ENCODE measurements at regions not wholly inside any gene's neighbourhood (a gene's known extent, or its start where the extent isn't known, plus 50 kb on each side); places are given as distances from the start of the nearest gene placed in this dataset.

GRCh38 chr4:156672492-156673305 is 298.9 kb downstream of the PDGFC start:
- Histone ChIP-seq H3K27ac (no peak overlapping the region), H3K4me3 (no peak overlapping the region), H3K9me3 (replicated peaks) (no peaks in the 10 kb centered on the region)

GRCh38 chr4:156665780-156666366 is 305.7 kb downstream of the PDGFC start:
- Histone ChIP-seq H3K4me3 (no peak overlapping the region), H3K9me3 (replicated peaks) (no peaks in the 10 kb centered on the region), H3K4me1 (replicated peaks) (no peaks in the 10 kb centered on the region), H3K36me3 (no peaks in the 10 kb centered on the region), H3K27ac (no peak overlapping the region), H3K27me3 (replicated peaks) (no peaks in the 10 kb centered on the region)
- DNase-seq (ENCODE audit: low read depth in 1 of 2, low spot score in 2 of 2) = no peak

More at GRCh38 chr4:156672492-156673305, 298.9 kb downstream of the PDGFC start:
- no peaks in the 10 kb centered on the region for H3K27me3 ChIP-seq (replicated peaks)
- no peak for DNase-seq (ENCODE audit: low read depth in 1 of 2, low spot score in 2 of 2)
- H3K36me3 ChIP-seq = no peaks in the 10 kb centered on the region
- no peaks in the 10 kb centered on the region for H3K4me1 ChIP-seq (replicated peaks)

GRCh38 chr4:156663663-156664062 is 307.9 kb downstream of the PDGFC start:
- no peaks in the 10 kb centered on the region for H3K4me1 ChIP-seq (replicated peaks)
- H3K9me3 ChIP-seq (replicated peaks) = no peaks in the 10 kb centered on the region

GRCh38 chr4:156662921-156663320 is 308.7 kb downstream of the PDGFC start:
- DNase-seq (ENCODE audit: low read depth in 1 of 2, low spot score in 2 of 2) = no peak

More at GRCh38 chr4:156663663-156664062, 307.9 kb downstream of the PDGFC start:
- Histone ChIP-seq H3K27ac (no peak overlapping the region), H3K36me3 (no peaks in the 10 kb centered on the region), H3K27me3 (replicated peaks) (no peaks in the 10 kb centered on the region), H3K4me3 (no peak overlapping the region)
- DNase-seq (ENCODE audit: low read depth in 1 of 2, low spot score in 2 of 2) = no peak

GRCh38 chr4:156661555-156661954 is 310.0 kb downstream of the PDGFC start:
- no peak overlapping the region for H3K4me3 ChIP-seq
- H3K4me1 ChIP-seq (replicated peaks) = no peaks in the 10 kb centered on the region
- no peaks in the 10 kb centered on the region for H3K27me3 ChIP-seq (replicated peaks)
- H3K9me3 ChIP-seq (replicated peaks) = no peaks in the 10 kb centered on the region
- H3K36me3 ChIP-seq = no peaks in the 10 kb centered on the region
- DNase-seq (ENCODE audit: low read depth in 1 of 2, low spot score in 2 of 2) = no peak
- no peak overlapping the region for H3K27ac ChIP-seq

More at GRCh38 chr4:156662921-156663320, 308.7 kb downstream of the PDGFC start:
- no peaks in the 10 kb centered on the region for H3K27me3 ChIP-seq (replicated peaks)
- no peaks in the 10 kb centered on the region for H3K4me1 ChIP-seq (replicated peaks)
- no peaks in the 10 kb centered on the region for H3K36me3 ChIP-seq
- no peaks in the 10 kb centered on the region for H3K9me3 ChIP-seq (replicated peaks)
- H3K4me3 ChIP-seq = no peak overlapping the region
- H3K27ac ChIP-seq = no peak overlapping the region

GRCh38 chr4:156660465-156660864 is 311.1 kb downstream of the PDGFC start:
- Histone ChIP-seq H3K4me3 (no peak overlapping the region), H3K27me3 (replicated peaks) (no peaks in the 10 kb centered on the region), H3K9me3 (replicated peaks) (no peaks in the 10 kb centered on the region), H3K4me1 (replicated peaks) (no peaks in the 10 kb centered on the region), H3K27ac (no peak overlapping the region), H3K36me3 (no peaks in the 10 kb centered on the region)
- no peak for DNase-seq (ENCODE audit: low read depth in 1 of 2, low spot score in 2 of 2)

- H3K9me3 ChIP-seq (replicated peaks) = no peaks in the 10 kb centered on the region
- H3K27ac ChIP-seq = no peak overlapping the region
- H3K36me3 ChIP-seq = no peaks in the 10 kb centered on the region
- H3K27me3 ChIP-seq (replicated peaks) = no peaks in the 10 kb centered on the region
- DNase-seq (ENCODE audit: low read depth in 1 of 2, low spot score in 2 of 2) = no peak
- no peaks in the 10 kb centered on the region for H3K4me1 ChIP-seq (replicated peaks)
- no peak overlapping the region for H3K4me3 ChIP-seq
These were observed 311.6 kb downstream of the PDGFC start for GRCh38 chr4:156659983-156660382.

GRCh38 chr4:156659570-156659969 is 312.0 kb downstream of the PDGFC start:
- Histone ChIP-seq H3K4me1 (replicated peaks) (no peaks in the 10 kb centered on the region), H3K27ac (no peak overlapping the region), H3K27me3 (replicated peaks) (no peaks in the 10 kb centered on the region), H3K36me3 (no peaks in the 10 kb centered on the region), H3K4me3 (no peak overlapping the region), H3K9me3 (replicated peaks) (no peaks in the 10 kb centered on the region)
- DNase-seq (ENCODE audit: low read depth in 1 of 2, low spot score in 2 of 2) = no peak

- H3K27me3 ChIP-seq (replicated peaks) = no peaks in the 10 kb centered on the region
- H3K9me3 ChIP-seq (replicated peaks) = 0 out of 2 replicates have a peak, but pooled peaks cover 3% of the 10 kb centered on the region
- no peak overlapping the region for H3K4me3 ChIP-seq
- DNase-seq (ENCODE audit: low read depth in 1 of 2, low spot score in 2 of 2) = no peak
- no peaks in the 10 kb centered on the region for H3K36me3 ChIP-seq
- no peaks in the 10 kb centered on the region for H3K4me1 ChIP-seq (replicated peaks)
- no peak overlapping the region for H3K27ac ChIP-seq
These were observed 314.7 kb downstream of the PDGFC start for GRCh38 chr4:156656896-156657295.

GRCh38 chr4:156654410-156654809 is 317.2 kb downstream of the PDGFC start:
- Histone ChIP-seq H3K27me3 (replicated peaks) (no peaks in the 10 kb centered on the region), H3K27ac (no peak overlapping the region), H3K4me1 (replicated peaks) (no peaks in the 10 kb centered on the region), H3K9me3 (replicated peaks) (0 out of 2 replicates have a peak, but pooled peaks cover 3% of the 10 kb centered on the region), H3K4me3 (no peak overlapping the region), H3K36me3 (no peaks in the 10 kb centered on the region)
- no peak for DNase-seq (ENCODE audit: low read depth in 1 of 2, low spot score in 2 of 2)

- peaks cover 3% of the 10 kb centered on the region for H3K4me1 ChIP-seq (replicated peaks)
- no peak overlapping the region for H3K27ac ChIP-seq
- H3K9me3 ChIP-seq (replicated peaks) = peaks cover 4% of the 10 kb centered on the region; the same call in 1 of the 2 replicates
- no peaks in the 10 kb centered on the region for H3K36me3 ChIP-seq
- no peak overlapping the region for H3K4me3 ChIP-seq
- DNase-seq (ENCODE audit: low read depth in 1 of 2, low spot score in 2 of 2) = no peak
- H3K27me3 ChIP-seq (replicated peaks) = no peaks in the 10 kb centered on the region
These were observed 327.8 kb downstream of the PDGFC start for GRCh38 chr4:156643826-156644225.

- Histone ChIP-seq H3K9me3 (replicated peaks) (peaks cover 4% of the 10 kb centered on the region; the same call in 1 of the 2 replicates), H3K27ac (no peak overlapping the region), H3K27me3 (replicated peaks) (no peaks in the 10 kb centered on the region), H3K36me3 (no peaks in the 10 kb centered on the region), H3K4me1 (replicated peaks) (peaks cover 7% of the 10 kb centered on the region), H3K4me3 (no peak overlapping the region)
- DNase-seq (ENCODE audit: low read depth in 1 of 2, low spot score in 2 of 2) = no peak
These were observed 329.4 kb downstream of the PDGFC start for GRCh38 chr4:156642161-156642560.

- Histone ChIP-seq H3K4me1 (replicated peaks) (peaks cover 11% of the 10 kb centered on the region), H3K27ac (no peak overlapping the region), H3K36me3 (no peaks in the 10 kb centered on the region), H3K9me3 (replicated peaks) (peaks cover 4% of the 10 kb centered on the region; the same call in 1 of the 2 replicates), H3K4me3 (no peak overlapping the region), H3K27me3 (replicated peaks) (no peaks in the 10 kb centered on the region)
- DNase-seq (ENCODE audit: low read depth in 1 of 2, low spot score in 2 of 2) = peak in 1 of 2 experiments; percentile 11
These were observed 332.5 kb downstream of the PDGFC start for GRCh38 chr4:156638925-156639605.

GRCh38 chr4:156638334-156638733 is 333.3 kb downstream of the PDGFC start:
- no peaks in the 10 kb centered on the region for H3K36me3 ChIP-seq
- peak in 1 of 2 experiments; percentile 23 for DNase-seq (ENCODE audit: low read depth in 1 of 2, low spot score in 2 of 2)
- peaks cover 11% of the 10 kb centered on the region for H3K4me1 ChIP-seq (replicated peaks)
- peaks cover 4% of the 10 kb centered on the region; the same call in 1 of the 2 replicates for H3K9me3 ChIP-seq (replicated peaks)
- no peaks in the 10 kb centered on the region for H3K27me3 ChIP-seq (replicated peaks)
- H3K4me3 ChIP-seq = no peak overlapping the region
- no peak overlapping the region for H3K27ac ChIP-seq
